ENCODE measurements at regions not wholly inside any gene's neighbourhood (a gene's known extent, or its start where the extent isn't known, plus 50 kb on each side); places are given as distances from the start of the nearest gene placed in this dataset.
"Not testable (repeated sequence)": the region's sequence is repeated elsewhere in the genome, so short reads cannot be mapped to it uniquely, and the experiment has no call there.

GRCh38 chr19:13652810-13653590 is 111.3 kb upstream of the MRI1 start:
- no peak for DNase-seq (ENCODE audit: low read depth)

DNA sequence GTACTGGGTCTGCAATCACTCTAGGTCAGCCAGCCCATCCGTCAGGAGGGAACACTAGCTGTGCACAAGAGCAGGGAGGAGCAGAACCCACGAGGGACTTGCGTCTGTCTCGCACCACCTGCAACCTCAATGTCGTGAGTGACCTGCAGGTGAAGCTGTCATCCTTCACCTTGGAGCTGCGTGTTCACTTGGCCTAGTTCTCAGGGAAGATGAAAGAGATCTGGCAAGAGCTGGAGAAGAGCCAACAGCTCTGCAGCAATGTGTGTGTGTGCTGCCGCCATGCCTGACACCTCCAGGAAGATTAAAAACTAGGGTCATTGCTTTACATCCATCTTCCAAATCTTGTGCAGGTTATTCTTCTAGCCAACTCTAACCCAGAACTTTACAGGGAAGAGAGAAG is 117.6 kb upstream of the MRI1 start:
- DNase-seq (ENCODE audit: low read depth), result no peak

- DNase-seq (ENCODE audit: low read depth), result no peak
These were observed 119.7 kb upstream of the MRI1 start for GRCh38 chr19:13644645-13645044.

DNA sequence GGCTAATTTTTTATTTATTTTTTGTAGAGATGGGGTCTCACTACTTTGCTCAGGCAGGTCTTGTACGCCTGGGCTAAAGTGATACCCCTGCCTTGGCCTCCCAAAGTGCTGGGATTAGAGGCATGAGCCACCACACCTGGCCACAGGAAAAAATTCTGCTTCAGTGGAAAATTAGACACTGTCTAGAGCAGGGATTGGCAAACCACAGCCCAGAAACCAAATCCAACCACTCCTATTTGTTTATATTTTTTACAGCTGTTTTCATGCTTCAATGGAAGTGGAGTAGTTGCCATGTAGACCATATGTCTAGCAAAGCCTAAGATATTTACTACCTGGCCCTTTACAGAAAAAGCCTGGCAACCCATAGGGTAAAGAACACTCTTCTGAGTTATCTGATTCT is 123.7 kb upstream of the MRI1 start:
- no peak for DNase-seq (ENCODE audit: low read depth)

DNA sequence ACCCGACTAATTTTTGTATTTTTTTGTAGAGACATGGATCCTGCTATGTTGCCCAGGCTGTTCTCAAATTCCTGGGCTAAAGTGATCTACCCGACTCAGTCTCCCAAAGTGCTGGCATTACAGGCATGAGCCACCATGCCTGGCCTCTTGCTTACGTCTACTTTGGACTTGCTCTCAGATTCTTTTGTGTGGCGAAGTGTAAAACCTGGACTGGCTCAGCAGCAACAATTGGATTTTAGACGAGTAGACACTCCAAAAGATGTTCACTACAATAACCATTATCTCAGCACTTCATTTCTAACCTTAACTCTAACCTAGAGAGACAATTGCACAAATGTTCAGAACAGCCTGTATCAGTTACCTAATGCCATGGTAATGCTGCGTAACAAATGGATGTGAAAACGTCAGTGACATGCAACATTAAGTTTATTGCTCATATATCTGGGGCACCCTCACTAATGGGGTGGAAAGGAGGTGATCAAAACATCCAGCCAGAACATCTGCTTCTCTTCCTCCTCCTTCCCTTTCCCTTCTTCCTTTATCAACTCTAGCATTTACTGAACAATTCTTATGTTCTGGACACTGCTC is 124.9 kb upstream of the MRI1 start:
- DNase-seq (ENCODE audit: low read depth), result no peak

GRCh38 chr19:13637664-13638063 is 126.7 kb upstream of the MRI1 start:
- no peak for DNase-seq (ENCODE audit: low read depth)

- DNase-seq (ENCODE audit: low read depth), result no peak
These were observed 128.4 kb upstream of the CACNA1A start for GRCh38 chr19:13634658-13635057.

DNA sequence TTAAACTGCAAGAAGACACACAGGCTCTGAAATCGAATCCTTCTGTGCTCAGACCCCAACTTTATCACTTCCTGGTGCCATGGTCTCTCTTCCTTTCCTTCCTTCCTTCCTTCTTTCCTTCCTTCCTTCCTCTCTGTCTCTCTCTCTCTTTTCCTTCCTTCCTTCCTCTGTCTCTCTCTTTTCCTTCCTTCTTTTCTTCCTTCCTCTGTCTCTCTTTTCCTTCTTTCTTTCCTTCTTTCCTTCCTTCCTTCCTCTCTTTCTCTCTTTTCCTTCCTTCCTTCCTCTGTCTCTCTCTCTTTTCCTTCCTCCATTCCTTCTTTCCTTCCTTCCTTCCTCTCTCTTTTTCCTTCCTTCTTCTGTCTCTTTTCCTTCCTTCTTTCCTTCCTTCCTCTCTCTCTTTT is 127.2 kb upstream of the CACNA1A start:
- DNase-seq (ENCODE audit: low read depth), result no peak

GRCh38 chr19:13633109-13633508 is 126.8 kb upstream of the CACNA1A start:
- no peak for DNase-seq (ENCODE audit: low read depth)

DNA sequence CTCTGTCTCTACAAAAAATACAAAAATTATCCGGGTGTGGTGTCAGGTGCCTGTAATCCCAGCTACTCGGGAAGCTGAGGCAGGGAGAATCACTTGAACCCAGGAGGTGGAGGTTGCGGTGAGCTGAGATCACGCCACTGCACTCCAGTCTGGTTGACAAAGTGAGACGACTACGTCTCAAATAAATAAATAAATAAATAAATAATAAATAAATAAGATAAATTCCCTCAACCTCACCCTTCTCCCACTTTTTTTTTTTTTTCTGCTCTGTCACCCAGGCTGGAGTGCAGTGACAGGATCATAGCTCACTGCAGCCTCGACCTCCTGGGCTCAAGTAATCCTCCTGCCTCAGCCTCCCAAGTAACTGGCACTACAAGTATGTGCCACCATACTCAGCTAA is 125.9 kb upstream of the CACNA1A start:
- DNase-seq (ENCODE audit: low read depth), result not testable (repeated sequence)

GRCh38 chr19:13629687-13630357 is 123.5 kb upstream of the CACNA1A start:
- DNase-seq (ENCODE audit: low read depth), result no peak

GRCh38 chr19:13627531-13627930 is 121.3 kb upstream of the CACNA1A start:
- DNase-seq (ENCODE audit: low read depth), result no peak

- DNase-seq (ENCODE audit: low read depth), result no peak
These were observed 117.7 kb upstream of the CACNA1A start for GRCh38 chr19:13623716-13624710.

DNA sequence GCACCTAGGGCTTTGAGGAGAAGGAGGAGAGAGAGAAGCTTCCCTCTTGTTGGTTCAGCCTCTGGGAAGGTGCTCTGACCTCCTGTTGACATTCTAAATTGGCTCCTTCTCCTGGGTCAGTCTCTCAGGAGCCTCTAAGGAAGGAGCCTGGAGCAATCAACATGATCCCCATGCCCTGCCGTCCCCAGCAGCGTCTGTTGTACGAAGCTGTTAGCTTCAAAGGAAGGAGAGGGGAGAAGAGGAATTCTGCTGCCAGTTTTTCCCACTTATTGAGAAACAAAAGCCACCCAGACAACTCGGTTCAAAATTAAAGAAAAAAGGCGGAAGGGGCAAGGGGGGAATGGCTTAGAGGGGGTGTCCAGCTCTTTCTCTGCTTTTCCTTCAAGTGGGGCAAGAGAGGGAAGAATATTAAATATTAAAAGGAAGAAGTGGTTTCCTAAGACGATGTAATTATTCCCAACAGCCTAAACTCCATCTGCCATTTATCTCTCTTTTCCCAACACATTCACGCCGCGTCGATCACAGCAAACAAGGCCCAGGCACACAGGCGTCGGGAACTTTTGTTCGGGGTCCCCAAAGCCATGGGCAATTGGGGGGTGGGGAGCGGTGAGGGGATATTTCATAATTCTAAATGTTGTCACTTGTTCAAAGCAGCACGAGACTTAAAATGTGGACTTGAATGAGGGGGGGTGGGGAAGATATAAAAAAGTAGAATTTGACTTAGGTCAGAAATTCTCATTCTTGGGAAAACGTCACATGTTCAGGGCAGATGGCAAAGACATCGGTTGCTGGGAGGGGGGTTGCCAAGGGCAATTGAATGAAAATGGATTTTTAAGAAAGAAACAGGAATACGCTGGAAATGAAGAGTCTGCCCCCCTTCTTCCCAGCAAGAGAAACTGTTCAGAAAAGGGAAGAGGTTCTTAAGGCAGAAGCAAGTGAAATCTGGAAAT is 116.8 kb upstream of the CACNA1A start:
- DNase-seq (ENCODE audit: low read depth), result no peak

- DNase-seq (ENCODE audit: low read depth), result no peak
These were observed 115.1 kb upstream of the CACNA1A start for GRCh38 chr19:13621413-13621812.

- no peak for DNase-seq (ENCODE audit: low read depth)
These were observed 112.9 kb upstream of the CACNA1A start for GRCh38 chr19:13619203-13619632.

GRCh38 chr19:13615890-13616289 is 109.6 kb upstream of the CACNA1A start:
- no peak for DNase-seq (ENCODE audit: low read depth)

GRCh38 chr19:13613447-13613846 is 107.2 kb upstream of the CACNA1A start:
- DNase-seq (ENCODE audit: low read depth), result no peak

GRCh38 chr19:13611596-13611995 is 105.3 kb upstream of the CACNA1A start:
- no peak for DNase-seq (ENCODE audit: low read depth)

- DNase-seq (ENCODE audit: low read depth), result no peak
These were observed 103.9 kb upstream of the CACNA1A start for GRCh38 chr19:13610039-13610691.
